ENCODE measurements at regions not wholly inside any gene's neighbourhood (a gene's known extent, or its start where the extent isn't known, plus 50 kb on each side); places are given as distances from the start of the nearest gene placed in this dataset.

DNA sequence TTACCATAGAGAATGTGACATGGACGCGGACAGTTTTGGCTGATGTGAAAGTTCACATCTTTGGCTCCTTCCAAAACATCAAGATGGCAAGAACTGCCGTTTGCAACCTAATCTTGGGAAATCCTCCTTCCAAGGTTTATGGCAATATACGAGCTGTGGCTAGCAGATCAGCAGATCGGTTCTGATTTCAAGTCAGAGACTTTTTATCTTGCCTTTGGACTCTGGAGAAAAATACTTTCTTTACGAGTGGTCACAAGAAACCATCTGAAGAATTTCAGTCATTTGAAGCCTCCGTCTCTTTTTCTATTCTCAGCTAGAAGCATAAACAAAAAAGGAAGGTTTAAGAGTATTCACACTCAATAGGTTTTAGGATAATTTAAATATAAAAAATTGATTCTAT, 153.5 kb upstream of the MEIS2 start:
- Histone ChIP-seq H3K4me3 (ENCODE audit: low read length) (no peak overlapping the region), H3K27me3 (ENCODE audit: control insufficient read depth in 1 of 2, insufficient read depth in 2 of 2, low read length in 2 of 2) (no peaks in the 10 kb centered on the region), H3K4me1 (ENCODE audit: insufficient read depth, low read length) (no peaks in the 10 kb centered on the region), H3K27ac (ENCODE audit: low read depth in 1 of 2, low read length in 2 of 2) (no peak overlapping the region), H3K9me3 (ENCODE audit: control insufficient read depth in 1 of 2, insufficient read depth in 1 of 2, low read length in 2 of 2) (no peaks in the 10 kb centered on the region), H3K36me3 (ENCODE audit: insufficient read depth, low read length) (no peaks in the 10 kb centered on the region)
- ATAC-seq (ENCODE audit: poor library complexity): no peak
- POLR2A ChIA-PET: no interaction called here
- no peak overlapping the region for H3K27ac Mint-ChIP-seq
- H3K4me1 Mint-ChIP-seq (ENCODE audit: low read depth): no peaks in the 10 kb centered on the region
- no peak overlapping the region for H3K4me3 Mint-ChIP-seq
- no peaks in the 10 kb centered on the region for H3K27me3 Mint-ChIP-seq
- peaks cover 5% of the 10 kb centered on the region for H3K9me3 Mint-ChIP-seq
- H3K36me3 Mint-ChIP-seq (ENCODE audit: low read depth): no peaks in the 10 kb centered on the region
- intact Hi-C loops (cut with DNase I, micrococcal nuclease): no loop called here
- CTCF ChIA-PET: no interaction called here
- TF ChIP-seq, protein P1, sequence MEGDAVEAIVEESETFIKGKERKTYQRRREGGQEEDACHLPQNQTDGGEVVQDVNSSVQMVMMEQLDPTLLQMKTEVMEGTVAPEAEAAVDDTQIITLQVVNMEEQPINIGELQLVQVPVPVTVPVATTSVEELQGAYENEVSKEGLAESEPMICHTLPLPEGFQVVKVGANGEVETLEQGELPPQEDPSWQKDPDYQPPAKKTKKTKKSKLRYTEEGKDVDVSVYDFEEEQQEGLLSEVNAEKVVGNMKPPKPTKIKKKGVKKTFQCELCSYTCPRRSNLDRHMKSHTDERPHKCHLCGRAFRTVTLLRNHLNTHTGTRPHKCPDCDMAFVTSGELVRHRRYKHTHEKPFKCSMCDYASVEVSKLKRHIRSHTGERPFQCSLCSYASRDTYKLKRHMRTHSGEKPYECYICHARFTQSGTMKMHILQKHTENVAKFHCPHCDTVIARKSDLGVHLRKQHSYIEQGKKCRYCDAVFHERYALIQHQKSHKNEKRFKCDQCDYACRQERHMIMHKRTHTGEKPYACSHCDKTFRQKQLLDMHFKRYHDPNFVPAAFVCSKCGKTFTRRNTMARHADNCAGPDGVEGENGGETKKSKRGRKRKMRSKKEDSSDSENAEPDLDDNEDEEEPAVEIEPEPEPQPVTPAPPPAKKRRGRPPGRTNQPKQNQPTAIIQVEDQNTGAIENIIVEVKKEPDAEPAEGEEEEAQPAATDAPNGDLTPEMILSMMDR (IDR thresholded peaks at IDR 0.05): no peak
- no peak for DNase-seq

GRCh38 chr15:37260255-37260654, 159.9 kb upstream of the MEIS2 start:
- ChIA-PET POLR2A (no interaction called here), CTCF (interaction anchor here (0.9 kb wide), 1 partner anchor 9 kb away, joined by 4 read pairs; no protein-coding TSS in a partner anchor)
- ATAC-seq (ENCODE audit: poor library complexity) (no peak), DNase-seq (no peak)
- no peak overlapping the region for H3K4me3 Mint-ChIP-seq
- H3K36me3 Mint-ChIP-seq (ENCODE audit: low read depth): no peaks in the 10 kb centered on the region
- intact Hi-C loops (cut with DNase I, micrococcal nuclease): no loop called here
- H3K27me3 ChIP-seq (ENCODE audit: control insufficient read depth in 1 of 2, insufficient read depth in 2 of 2, low read length in 2 of 2): no peaks in the 10 kb centered on the region
- H3K27ac Mint-ChIP-seq: no peak overlapping the region
- H3K4me1 Mint-ChIP-seq (ENCODE audit: low read depth): no peaks in the 10 kb centered on the region
- no peak overlapping the region for H3K4me3 ChIP-seq (ENCODE audit: low read length)
- no peaks in the 10 kb centered on the region for H3K27me3 Mint-ChIP-seq
- no peaks in the 10 kb centered on the region for H3K9me3 ChIP-seq (ENCODE audit: control insufficient read depth in 1 of 2, insufficient read depth in 1 of 2, low read length in 2 of 2)
- no peak overlapping the region for H3K27ac ChIP-seq (ENCODE audit: low read depth in 1 of 2, low read length in 2 of 2)
- H3K4me1 ChIP-seq (ENCODE audit: insufficient read depth, low read length): no peaks in the 10 kb centered on the region
- H3K9me3 Mint-ChIP-seq: peaks cover 5% of the 10 kb centered on the region
- no peaks in the 10 kb centered on the region for H3K36me3 ChIP-seq (ENCODE audit: insufficient read depth, low read length)
- TF ChIP-seq, protein P1 (IDR thresholded peaks at IDR 0.05): no peak

GRCh38 chr15:37261685-37262084, 161.3 kb upstream of the MEIS2 start:
- Mint-ChIP-seq H3K9me3 (peaks cover 2% of the 10 kb centered on the region), H3K4me1 (ENCODE audit: low read depth) (no peaks in the 10 kb centered on the region), H3K36me3 (ENCODE audit: low read depth) (no peaks in the 10 kb centered on the region), H3K4me3 (no peak overlapping the region), H3K27ac (no peak overlapping the region), H3K27me3 (no peaks in the 10 kb centered on the region)
- intact Hi-C loops (cut with DNase I, micrococcal nuclease): no loop called here
- Histone ChIP-seq H3K9me3 (ENCODE audit: control insufficient read depth in 1 of 2, insufficient read depth in 1 of 2, low read length in 2 of 2) (no peaks in the 10 kb centered on the region), H3K27ac (ENCODE audit: low read depth in 1 of 2, low read length in 2 of 2) (no peak overlapping the region), H3K4me1 (ENCODE audit: insufficient read depth, low read length) (no peaks in the 10 kb centered on the region), H3K36me3 (ENCODE audit: insufficient read depth, low read length) (no peaks in the 10 kb centered on the region), H3K4me3 (ENCODE audit: low read length) (no peak overlapping the region), H3K27me3 (ENCODE audit: control insufficient read depth in 1 of 2, insufficient read depth in 2 of 2, low read length in 2 of 2) (no peaks in the 10 kb centered on the region)
- CTCF ChIA-PET: no interaction called here
- TF ChIP-seq, protein P1 (IDR thresholded peaks at IDR 0.05): no peak
- POLR2A ChIA-PET: no interaction called here
- no peak for ATAC-seq (ENCODE audit: poor library complexity)
- no peak for DNase-seq
